ENCODE measurements at regions not wholly inside any gene's neighbourhood (a gene's known extent, or its start where the extent isn't known, plus 50 kb on each side); places are given as distances from the start of the nearest gene placed in this dataset.

DNA sequence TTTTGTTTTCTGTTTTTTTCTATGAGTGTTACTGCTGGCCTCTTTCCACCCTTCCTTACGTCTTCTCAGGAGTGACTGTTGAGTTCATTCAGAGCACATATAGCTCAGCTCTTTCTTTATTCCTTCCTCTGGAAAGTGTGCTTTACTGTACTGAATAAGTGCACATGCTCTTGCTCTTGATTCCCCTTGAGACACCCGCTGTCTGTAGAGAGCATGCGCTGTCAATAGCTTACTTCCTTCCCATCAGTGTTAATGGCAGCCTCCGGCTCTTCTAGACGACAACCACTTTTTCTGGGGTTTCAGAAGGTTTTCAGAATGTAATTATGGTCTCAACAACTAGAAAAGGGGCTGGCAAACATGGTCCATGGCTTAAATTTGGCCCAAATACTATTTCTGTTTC is 504.9 kb downstream of the C4orf33 start:
- Histone ChIP-seq H3K9me3 (no peaks in the 10 kb centered on the region), H3K27ac (no peak overlapping the region), H3K36me3 (no peaks in the 10 kb centered on the region), H3K4me3 (no peak overlapping the region), H3K27me3 (no peaks in the 10 kb centered on the region), H3K4me1 (no peaks in the 10 kb centered on the region)
- DNase-seq: no peak
- TF ChIP-seq POLR2A (IDR thresholded peaks at IDR 0.05): no peak
- TF ChIP-seq, protein P1, sequence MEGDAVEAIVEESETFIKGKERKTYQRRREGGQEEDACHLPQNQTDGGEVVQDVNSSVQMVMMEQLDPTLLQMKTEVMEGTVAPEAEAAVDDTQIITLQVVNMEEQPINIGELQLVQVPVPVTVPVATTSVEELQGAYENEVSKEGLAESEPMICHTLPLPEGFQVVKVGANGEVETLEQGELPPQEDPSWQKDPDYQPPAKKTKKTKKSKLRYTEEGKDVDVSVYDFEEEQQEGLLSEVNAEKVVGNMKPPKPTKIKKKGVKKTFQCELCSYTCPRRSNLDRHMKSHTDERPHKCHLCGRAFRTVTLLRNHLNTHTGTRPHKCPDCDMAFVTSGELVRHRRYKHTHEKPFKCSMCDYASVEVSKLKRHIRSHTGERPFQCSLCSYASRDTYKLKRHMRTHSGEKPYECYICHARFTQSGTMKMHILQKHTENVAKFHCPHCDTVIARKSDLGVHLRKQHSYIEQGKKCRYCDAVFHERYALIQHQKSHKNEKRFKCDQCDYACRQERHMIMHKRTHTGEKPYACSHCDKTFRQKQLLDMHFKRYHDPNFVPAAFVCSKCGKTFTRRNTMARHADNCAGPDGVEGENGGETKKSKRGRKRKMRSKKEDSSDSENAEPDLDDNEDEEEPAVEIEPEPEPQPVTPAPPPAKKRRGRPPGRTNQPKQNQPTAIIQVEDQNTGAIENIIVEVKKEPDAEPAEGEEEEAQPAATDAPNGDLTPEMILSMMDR (IDR thresholded peaks at IDR 0.05): no peak
- WGBS (ENCODE audit: insufficient coverage, low coverage, low lambda C conversion rate, missing lambda C conversion rate): 79% methylated on average over 5 of the region's 5 CpGs
- intact Hi-C loops (cut with DNase I): no loop called here
- ATAC-seq: no peak

DNA sequence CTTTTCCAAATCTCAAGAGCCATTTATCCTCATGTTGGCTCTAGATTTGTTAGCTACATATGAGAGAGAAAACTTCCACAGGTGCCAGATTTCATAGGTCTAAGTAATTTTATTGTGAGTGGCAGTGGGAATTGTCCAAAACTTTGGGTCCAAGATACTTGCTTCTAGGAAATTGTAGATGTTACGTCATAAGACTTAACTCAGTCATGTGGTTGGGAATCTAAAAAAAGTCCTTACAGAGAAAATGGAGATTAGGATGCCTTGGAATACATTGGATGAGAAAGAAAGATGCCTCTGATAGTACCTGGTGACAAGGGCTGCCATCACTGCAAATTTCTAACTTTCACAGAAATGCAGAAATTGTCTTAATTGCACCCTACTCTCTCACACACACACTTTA is 506.5 kb downstream of the C4orf33 start:
- no peaks in the 10 kb centered on the region for H3K9me3 ChIP-seq
- 100% methylated on average over 1 of the region's 1 CpG for WGBS (ENCODE audit: insufficient coverage, low coverage, low lambda C conversion rate, missing lambda C conversion rate)
- no peak for ATAC-seq
- TF ChIP-seq, protein P1 (IDR thresholded peaks at IDR 0.05): no peak
- no peak for TF ChIP-seq POLR2A (IDR thresholded peaks at IDR 0.05)
- no peak overlapping the region for H3K27ac ChIP-seq
- DNase-seq: no peak
- H3K36me3 ChIP-seq: no peaks in the 10 kb centered on the region
- no peaks in the 10 kb centered on the region for H3K4me1 ChIP-seq
- no peak overlapping the region for H3K4me3 ChIP-seq
- H3K27me3 ChIP-seq: no peaks in the 10 kb centered on the region
- intact Hi-C loops (cut with DNase I): no loop called here

DNA sequence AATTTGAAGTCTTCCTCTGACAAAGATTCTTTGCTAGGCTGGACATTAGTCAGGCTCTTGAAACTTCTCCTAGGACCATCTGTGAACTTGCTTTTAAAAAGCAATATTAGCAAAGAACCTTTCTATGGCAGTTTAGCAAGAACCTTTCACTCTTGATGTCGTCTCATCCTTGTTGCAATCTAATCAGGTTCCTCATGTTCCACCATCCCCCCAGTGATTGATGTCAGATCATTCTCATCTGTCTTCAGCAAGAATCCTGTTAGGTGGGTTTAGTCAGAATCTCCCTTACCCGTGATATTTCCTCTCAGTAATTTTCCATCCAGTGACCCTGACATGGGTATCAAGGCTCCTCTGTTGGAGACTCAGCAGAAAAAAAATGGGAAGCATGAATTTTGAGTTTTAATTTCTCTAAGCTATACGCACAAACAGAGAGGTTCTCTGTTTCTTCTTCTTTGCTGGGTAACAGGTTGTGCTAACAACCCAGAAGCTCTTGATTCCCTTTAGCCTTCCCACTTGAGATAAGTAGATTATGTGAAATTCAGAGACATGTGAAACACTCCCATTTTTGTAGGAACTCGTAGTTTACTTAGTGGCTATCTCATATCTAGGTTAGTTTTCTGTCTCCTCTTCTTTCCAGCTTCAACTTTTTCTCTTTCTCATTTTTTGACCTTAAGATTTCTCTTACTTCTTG is 507.4 kb downstream of the C4orf33 start:
- DNase-seq (no peak), ATAC-seq (no peak)
- no peaks in the 10 kb centered on the region for H3K4me1 ChIP-seq
- H3K9me3 ChIP-seq: no peaks in the 10 kb centered on the region
- no peaks in the 10 kb centered on the region for H3K36me3 ChIP-seq
- intact Hi-C loops (cut with DNase I): no loop called here
- WGBS (ENCODE audit: insufficient coverage, low coverage, low lambda C conversion rate, missing lambda C conversion rate): 26% methylated on average over 4 of the region's 4 CpGs
- H3K27me3 ChIP-seq: no peaks in the 10 kb centered on the region
- no peak overlapping the region for H3K4me3 ChIP-seq
- no peak overlapping the region for H3K27ac ChIP-seq
- no peak for TF ChIP-seq POLR2A (IDR thresholded peaks at IDR 0.05)
- TF ChIP-seq, protein P1 (IDR thresholded peaks at IDR 0.05): no peak

DNA sequence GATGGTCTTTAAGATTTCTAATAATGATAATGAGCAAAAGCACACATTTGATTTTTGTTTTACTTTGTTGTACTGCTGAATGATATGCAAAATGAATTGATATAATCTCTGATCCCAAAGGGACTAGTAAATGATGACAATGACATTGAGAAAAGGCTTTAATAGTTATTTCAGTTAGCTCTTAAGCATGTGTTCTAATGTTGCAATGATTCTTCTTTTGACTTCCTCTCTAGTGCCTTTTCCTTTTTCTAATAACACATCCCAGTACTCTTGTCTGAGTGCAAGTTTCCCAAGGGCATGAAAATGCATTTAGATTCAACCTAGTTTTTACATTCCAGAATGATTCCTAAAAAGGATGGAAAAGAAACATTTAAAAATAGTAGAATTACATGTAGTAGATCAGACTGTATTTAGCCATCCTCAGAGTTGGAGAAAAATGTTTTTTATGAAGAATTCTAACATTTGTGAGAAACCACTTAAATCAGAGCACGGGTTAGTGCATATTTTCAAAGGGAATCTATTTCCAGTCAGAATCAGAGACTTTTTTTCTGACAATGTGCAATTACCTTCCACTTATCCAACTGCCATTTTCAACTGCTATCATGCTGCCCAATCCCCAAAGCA is 508.8 kb downstream of the C4orf33 start:
- Histone ChIP-seq H3K4me1 (no peaks in the 10 kb centered on the region), H3K36me3 (no peaks in the 10 kb centered on the region), H3K4me3 (no peak overlapping the region), H3K27me3 (no peaks in the 10 kb centered on the region), H3K27ac (no peak overlapping the region), H3K9me3 (no peaks in the 10 kb centered on the region)
- intact Hi-C loops (cut with DNase I): no loop called here
- DNase-seq (no peak), ATAC-seq (no peak)
- TF ChIP-seq, protein P1 (IDR thresholded peaks at IDR 0.05): no peak
- TF ChIP-seq POLR2A (IDR thresholded peaks at IDR 0.05): no peak
- WGBS (ENCODE audit: insufficient coverage, low coverage, low lambda C conversion rate, missing lambda C conversion rate): 16% methylated on average over 1 of the region's 1 CpG

All from right lobe of liver (tissue), 6 donors.